ENCODE measurements at regions not wholly inside any gene's neighbourhood (a gene's known extent, or its start where the extent isn't known, plus 50 kb on each side); places are given as distances from the start of the nearest gene placed in this dataset.

DNA sequence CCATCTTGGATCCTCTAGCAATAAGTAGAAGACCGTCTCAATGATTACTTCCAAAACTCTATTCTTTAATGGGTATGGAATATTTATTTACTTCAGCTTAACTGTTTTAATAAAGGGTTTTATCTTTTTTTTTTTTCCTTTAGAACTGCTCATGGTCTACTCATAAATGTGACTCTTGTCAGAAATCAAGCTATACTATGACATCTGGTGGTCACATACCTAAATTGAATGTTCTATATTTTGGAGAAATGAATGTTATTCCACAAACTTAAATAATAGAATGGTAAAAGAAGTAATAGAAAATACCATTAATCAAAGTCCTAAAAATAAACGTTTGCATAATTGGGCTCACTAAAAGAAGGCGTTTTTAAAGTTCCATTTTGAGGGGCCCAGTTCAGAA is 131.2 kb upstream of the PLCXD3 start:
- TF ChIP-seq, protein P1, sequence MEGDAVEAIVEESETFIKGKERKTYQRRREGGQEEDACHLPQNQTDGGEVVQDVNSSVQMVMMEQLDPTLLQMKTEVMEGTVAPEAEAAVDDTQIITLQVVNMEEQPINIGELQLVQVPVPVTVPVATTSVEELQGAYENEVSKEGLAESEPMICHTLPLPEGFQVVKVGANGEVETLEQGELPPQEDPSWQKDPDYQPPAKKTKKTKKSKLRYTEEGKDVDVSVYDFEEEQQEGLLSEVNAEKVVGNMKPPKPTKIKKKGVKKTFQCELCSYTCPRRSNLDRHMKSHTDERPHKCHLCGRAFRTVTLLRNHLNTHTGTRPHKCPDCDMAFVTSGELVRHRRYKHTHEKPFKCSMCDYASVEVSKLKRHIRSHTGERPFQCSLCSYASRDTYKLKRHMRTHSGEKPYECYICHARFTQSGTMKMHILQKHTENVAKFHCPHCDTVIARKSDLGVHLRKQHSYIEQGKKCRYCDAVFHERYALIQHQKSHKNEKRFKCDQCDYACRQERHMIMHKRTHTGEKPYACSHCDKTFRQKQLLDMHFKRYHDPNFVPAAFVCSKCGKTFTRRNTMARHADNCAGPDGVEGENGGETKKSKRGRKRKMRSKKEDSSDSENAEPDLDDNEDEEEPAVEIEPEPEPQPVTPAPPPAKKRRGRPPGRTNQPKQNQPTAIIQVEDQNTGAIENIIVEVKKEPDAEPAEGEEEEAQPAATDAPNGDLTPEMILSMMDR (IDR thresholded peaks at IDR 0.05): no peak
- TF ChIP-seq POLR2AphosphoS5 (IDR thresholded peaks at IDR 0.05): no peak
- TF ChIP-seq POLR2A (IDR thresholded peaks at IDR 0.05): no peak

Measured in transverse colon (tissue), 4 donors.